Omental fat pad (tissue), 3 donors: ENCODE measurements at regions not wholly inside any gene's neighbourhood (a gene's known extent, or its start where the extent isn't known, plus 50 kb on each side); places are given as distances from the start of the nearest gene placed in this dataset.
"Not testable (repeated sequence)": the region's sequence is repeated elsewhere in the genome, so short reads cannot be mapped to it uniquely, and the experiment has no call there.

Experiments used
- ATAC-seq: fragments of 150-250 bp; one replicate; pipeline ENCODE4 v1.9.1; 2016; ENCODE audit warnings: mild to moderate bottlenecking, moderate library complexity; ENCODE audit not compliant: low FRiP score
- DNase-seq: peaks from one replicate; pipeline ENCODE4 v3.0.0-alpha.2; 2019; ENCODE audit warnings: low spot score
- TF ChIP-seq, protein P1 (sequence below), 3 donors: fragments of 450-650 bp; IDR thresholded peaks; one replicate each; pipeline ENCODE4 v1.5.1; 2016 to 2017; ENCODE audit warnings: antibody characterized with exemption in 3 of 3, mild to moderate bottlenecking in 3 of 3, moderate library complexity in 2 of 3

DNA sequence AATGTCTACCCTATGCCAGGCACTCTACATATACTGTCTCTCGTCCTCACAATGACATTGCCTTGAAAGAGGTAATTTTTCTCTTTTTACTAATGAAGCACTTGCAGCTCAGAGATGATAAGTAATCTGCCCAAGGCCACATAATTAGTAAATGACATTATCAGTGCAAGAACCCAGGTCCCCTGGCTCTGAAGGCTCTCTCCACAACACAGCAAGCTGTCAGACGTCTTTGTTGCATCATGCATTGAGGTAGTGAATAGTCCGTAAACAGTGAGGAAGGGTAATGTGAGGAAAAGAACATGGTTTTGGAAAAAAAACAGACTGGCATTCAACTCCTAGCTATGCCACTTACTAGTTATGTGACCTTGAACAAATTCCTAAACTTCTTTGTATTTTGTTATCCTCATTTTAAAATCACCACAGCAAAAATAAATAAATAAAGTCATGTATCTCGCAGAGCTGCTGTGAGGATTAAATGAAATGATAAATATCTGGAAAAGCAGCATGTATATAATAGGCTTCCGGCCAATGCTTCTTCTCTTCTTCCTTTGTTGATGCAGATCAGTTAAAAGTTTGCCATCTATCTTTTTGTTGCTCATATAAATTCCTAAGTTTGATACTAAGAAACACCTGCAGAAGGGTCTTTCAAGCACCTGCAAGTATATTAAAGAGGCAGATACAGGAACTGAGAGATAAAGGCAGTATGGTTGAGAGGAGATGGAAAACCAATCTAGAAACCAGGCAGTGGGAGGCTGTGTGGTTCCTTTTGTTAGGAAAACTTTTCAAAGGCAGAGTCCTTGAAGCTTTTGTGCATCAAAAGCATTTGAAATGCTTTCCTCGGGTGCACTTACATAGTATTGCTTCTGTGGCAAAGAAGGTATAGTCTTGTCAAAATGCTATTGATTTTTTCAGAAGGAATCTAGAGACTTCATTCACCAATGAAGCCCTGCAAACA, 82.8 kb downstream of the BTG1 start:
- DNase-seq (no peak), ATAC-seq (no peak)
- TF ChIP-seq, protein P1, sequence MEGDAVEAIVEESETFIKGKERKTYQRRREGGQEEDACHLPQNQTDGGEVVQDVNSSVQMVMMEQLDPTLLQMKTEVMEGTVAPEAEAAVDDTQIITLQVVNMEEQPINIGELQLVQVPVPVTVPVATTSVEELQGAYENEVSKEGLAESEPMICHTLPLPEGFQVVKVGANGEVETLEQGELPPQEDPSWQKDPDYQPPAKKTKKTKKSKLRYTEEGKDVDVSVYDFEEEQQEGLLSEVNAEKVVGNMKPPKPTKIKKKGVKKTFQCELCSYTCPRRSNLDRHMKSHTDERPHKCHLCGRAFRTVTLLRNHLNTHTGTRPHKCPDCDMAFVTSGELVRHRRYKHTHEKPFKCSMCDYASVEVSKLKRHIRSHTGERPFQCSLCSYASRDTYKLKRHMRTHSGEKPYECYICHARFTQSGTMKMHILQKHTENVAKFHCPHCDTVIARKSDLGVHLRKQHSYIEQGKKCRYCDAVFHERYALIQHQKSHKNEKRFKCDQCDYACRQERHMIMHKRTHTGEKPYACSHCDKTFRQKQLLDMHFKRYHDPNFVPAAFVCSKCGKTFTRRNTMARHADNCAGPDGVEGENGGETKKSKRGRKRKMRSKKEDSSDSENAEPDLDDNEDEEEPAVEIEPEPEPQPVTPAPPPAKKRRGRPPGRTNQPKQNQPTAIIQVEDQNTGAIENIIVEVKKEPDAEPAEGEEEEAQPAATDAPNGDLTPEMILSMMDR (IDR thresholded peaks at IDR 0.05): no peak

DNA sequence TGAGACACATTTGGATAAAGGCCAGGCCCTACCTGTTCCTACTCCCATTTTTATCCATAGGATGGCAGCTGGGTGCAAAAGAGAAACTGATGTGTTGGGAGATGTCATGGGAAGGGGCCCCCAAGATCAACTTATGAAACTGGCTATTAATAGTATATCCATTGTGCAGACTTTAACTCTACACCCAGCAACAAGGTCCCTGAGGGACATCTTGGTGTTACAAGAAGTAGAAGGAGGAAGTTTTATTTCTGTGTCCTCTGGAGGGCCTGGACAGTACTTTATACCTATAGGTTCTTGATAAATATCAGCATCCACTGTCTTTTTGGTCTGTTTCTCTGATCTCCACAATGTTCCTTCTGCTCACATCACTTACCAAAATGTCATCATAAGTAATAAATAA, 84.6 kb downstream of the BTG1 start:
- DNase-seq: no peak
- TF ChIP-seq, protein P1 (IDR thresholded peaks at IDR 0.05): no peak

DNA sequence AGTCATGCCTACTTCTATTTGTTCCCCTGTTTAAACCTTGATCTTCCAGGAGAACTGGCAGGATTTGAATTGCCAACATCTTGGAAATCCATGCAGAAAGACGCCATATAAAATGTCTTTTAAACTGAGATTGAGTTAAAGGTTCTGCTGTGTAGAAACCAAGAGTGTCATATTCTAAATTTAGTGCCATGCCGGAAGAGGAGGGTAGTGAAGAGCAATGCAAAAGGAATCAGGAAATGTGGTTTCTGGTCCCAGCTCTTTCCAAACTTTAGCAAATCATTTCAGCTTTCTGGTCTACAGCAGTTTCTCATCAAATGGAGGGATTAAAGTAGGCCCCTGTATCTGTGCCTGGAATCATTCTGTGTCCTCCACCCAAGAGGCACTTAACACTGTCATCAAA, 85.7 kb downstream of the BTG1 start:
- TF ChIP-seq, protein P1 (IDR thresholded peaks at IDR 0.05): no peak
- DNase-seq (no peak), ATAC-seq (no peak)

More for the DNA sequence above, 84.6 kb downstream of the BTG1 start:
- ATAC-seq: no peak

DNA sequence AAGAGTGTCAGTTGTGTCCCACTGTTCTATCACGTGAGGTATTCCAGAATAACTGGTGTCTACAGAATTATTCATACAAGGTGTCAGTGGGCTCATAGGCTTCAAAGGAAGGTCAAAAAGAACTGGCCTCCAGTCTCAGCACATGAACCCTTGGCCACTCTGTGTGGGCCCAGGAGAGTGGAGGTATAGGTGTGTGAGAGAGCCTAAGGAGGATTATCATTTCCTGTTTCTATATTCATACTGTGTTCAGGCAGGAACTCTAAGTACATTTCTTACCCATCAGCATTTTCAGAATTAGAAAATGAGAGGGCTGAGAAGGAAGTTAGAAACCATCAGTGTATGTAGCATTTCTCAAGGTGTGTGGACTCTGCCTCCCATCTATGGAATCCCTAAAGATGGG, 87.0 kb downstream of the BTG1 start:
- TF ChIP-seq, protein P1 (IDR thresholded peaks at IDR 0.05): no peak
- DNase-seq: no peak
- no peak for ATAC-seq

DNA sequence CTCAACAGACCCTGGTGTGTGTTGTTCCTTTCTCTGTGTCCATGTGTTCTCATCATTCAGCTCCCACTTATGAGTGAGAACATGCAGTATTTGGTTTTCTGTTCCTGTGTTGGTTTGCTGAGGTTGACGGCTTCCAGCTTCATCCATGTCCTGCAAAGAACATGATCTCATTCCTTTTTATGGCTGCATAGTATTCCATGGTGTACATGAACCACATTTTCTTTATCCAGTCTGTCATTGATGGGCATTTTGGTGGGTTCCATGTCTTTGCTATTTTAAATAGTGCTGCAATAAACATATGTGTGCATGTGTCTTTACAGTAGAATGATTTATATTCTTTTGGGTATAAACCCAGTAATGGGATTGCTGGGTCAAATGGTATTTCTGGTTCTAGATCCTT, 88.9 kb downstream of the BTG1 start:
- not testable (repeated sequence) for ATAC-seq, DNase-seq

DNA sequence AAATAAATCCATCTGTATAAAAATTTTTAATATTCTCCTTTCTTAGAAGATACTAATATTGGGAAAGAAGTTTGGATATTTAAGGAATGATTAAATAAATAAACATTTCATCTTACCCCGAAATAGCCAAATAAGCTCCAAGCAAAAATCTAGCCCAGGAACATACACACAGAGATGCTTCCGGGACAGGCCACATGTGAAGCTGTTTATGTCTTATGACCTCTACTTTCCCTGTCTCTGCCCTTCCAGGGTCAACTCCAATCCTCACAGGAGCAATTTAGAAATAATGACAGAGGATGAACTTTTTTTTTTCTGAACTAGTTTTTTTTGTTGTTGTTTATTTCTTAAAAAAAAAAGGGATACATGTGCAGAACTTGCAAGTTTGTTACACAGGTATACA, 89.4 kb downstream of the BTG1 start:
- TF ChIP-seq, protein P1 (IDR thresholded peaks at IDR 0.05): no peak
- ATAC-seq (no peak), DNase-seq (no peak)

DNA sequence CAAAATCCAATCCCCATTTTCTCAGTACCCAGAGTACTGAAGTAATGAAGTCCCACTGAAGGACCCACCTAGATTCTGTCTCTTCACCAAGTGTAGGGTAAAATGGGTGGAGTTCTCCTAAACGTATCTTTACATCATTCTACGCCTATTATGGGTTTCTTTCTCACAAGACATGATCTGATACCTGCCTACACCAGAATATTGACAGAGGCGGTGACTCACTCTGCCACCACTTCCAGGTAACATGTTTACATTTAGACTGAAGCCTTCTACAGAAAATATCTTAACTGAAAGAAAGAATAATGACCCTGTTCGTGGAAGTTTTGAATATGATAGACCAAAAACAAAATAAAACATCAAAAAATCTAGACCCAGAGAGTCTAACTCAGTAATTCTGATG, 89.8 kb downstream of the BTG1 start:
- ATAC-seq (no peak), DNase-seq (no peak)
- TF ChIP-seq, protein P1 (IDR thresholded peaks at IDR 0.05): no peak
